ENCODE measurements at regions not wholly inside any gene's neighbourhood (a gene's known extent, or its start where the extent isn't known, plus 50 kb on each side); places are given as distances from the start of the nearest gene placed in this dataset.
"Not testable (repeated sequence)": the region's sequence is repeated elsewhere in the genome, so short reads cannot be mapped to it uniquely, and the experiment has no call there.

DNA sequence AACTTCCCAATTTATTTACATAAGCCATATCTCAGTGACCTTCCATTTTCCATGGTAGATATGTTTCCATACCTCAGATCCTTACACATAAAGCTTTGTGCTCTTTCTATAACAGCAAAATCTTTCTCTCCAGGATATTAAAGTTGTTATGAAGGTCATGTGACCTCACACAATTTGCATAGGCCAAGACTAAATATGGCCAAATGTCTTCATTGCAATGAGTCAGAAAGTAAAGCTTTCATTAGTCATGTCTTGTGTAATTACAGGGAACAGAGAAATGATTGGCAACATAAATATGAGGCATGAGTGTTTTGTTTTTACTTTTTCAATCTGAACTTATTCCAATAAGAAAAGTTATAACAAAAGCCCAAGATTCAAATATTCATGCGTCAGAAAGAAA lies 243.5 kb downstream of the ASXL3 start:
- no peak overlapping the region for H3K4me3 Mint-ChIP-seq
- no peaks in the 10 kb centered on the region for H3K27me3 Mint-ChIP-seq (ENCODE audit: low read depth)
- DNase-seq (ENCODE audit: low spot score): no peak
- no peaks in the 10 kb centered on the region for H3K36me3 Mint-ChIP-seq (ENCODE audit: low read depth)
- H3K9me3 Mint-ChIP-seq: peaks cover 18% of the 10 kb centered on the region
- no peaks in the 10 kb centered on the region for H3K4me1 Mint-ChIP-seq (ENCODE audit: low read depth)
- H3K27ac Mint-ChIP-seq: no peak overlapping the region

DNA sequence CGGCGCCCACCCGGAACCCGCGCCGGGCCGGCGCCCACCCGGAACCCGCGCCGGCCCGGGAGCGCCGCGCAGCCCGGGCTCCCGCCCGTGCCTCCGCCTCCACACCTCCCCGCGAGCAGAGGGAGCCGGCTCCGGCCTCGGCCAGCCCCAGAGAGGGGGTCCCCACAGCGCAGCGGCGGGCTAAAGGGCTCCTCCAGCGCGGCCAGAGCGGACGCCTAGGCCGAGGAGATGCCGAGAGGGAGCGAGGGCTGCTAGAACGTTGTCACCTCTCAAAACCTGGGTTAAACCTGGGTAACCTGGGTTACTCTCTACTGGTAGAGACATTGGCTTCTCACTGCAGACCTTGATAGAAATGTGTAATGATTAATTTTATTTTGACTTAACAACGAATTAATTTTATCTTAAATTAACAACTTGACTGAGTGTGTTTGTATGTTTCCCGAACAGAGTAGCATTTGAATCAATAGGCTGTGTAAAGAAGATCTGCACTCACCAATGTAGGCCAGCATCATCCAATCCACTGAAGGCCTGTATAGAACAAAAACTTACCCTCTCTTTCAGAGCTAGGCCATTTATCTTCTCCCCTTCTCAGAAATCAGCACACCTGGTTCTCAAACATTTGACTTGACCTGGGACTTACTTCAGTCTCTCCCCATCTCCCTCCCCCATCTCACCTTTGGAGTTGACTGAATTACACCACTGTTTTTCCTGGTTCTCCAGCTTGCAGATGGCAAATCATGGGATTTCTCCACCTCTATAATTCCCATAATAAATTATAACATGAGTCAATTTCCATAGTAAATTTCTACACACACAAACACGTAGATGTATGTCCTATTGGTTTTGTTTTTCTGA lies 242.7 kb downstream of the ASXL3 start:
- no peaks in the 10 kb centered on the region for H3K36me3 Mint-ChIP-seq (ENCODE audit: low read depth)

DNA sequence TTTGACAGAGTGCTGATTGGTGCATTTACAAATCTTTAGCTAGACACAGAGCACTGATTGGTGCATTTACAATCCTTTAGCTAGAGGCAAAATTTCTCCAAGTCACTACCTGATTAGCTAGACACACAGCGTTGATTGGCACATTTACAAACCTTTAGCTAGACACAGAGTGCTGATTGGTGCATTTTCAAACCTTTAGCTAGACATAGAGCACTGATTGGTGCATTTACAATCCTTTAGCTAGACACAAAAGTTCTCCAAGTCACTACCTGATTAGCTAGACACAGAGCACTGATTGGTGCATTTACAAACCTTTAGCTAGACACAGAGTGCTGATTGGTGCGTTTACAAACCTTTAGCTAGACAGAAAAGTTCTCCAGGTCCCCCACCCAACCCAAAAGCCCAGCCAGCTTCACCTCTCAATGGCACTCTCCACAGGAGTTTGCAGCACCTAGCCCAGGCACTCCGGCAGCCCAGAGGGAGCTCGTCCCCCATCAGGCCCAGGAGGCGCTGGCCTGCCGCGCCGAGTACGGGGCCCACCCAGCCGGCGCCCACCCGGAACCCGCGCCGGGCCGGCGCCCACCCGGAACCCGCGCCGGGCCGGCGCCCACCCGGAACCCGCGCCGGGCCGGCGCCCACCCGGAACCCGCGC lies 241.8 kb downstream of the ASXL3 start:
- not testable (repeated sequence) for H3K27me3 Mint-ChIP-seq (ENCODE audit: low read depth); H3K4me3 Mint-ChIP-seq

More for the DNA sequence above, 242.7 kb downstream of the ASXL3 start:
- no peak overlapping the region for H3K4me3 Mint-ChIP-seq
- DNase-seq (ENCODE audit: low spot score): no peak
- no peak overlapping the region for H3K27ac Mint-ChIP-seq
- no peaks in the 10 kb centered on the region for H3K4me1 Mint-ChIP-seq (ENCODE audit: low read depth)
- peaks cover 18% of the 10 kb centered on the region for H3K9me3 Mint-ChIP-seq
- no peaks in the 10 kb centered on the region for H3K27me3 Mint-ChIP-seq (ENCODE audit: low read depth)

DNA sequence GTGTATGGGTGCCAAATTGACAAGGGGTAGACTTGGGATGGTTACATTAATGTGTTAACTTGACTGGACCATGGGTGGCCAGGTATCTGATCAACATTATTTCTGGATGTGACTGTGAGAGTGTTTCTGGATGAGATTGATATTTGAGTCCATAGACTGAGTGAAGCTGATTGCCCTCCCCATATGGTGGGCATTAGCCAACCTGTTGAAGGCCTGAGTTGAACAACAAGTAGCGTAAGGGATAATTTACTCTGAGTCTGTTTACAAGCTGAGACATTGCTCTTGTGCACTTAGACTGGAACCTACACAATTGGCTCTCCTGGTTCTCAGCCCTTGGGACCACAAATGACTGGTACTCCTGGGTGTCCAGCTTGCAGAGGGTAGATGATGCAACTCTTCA lies 240.1 kb downstream of the ASXL3 start:
- Mint-ChIP-seq H3K9me3 (peaks cover 10% of the 10 kb centered on the region), H3K4me1 (ENCODE audit: low read depth) (no peaks in the 10 kb centered on the region), H3K4me3 (no peak overlapping the region), H3K27ac (no peak overlapping the region), H3K27me3 (ENCODE audit: low read depth) (no peaks in the 10 kb centered on the region), H3K36me3 (ENCODE audit: low read depth) (no peaks in the 10 kb centered on the region)
- no peak for DNase-seq (ENCODE audit: low spot score)

More for the DNA sequence above, 241.8 kb downstream of the ASXL3 start:
- H3K9me3 Mint-ChIP-seq: peaks cover 17% of the 10 kb centered on the region
- DNase-seq (ENCODE audit: low spot score); H3K27ac Mint-ChIP-seq; H3K36me3 Mint-ChIP-seq (ENCODE audit: low read depth); H3K4me1 Mint-ChIP-seq (ENCODE audit: low read depth): not testable (repeated sequence)

GRCh38 chr18:33817096-33817495 lies 239.1 kb downstream of the ASXL3 start:
- H3K4me3 Mint-ChIP-seq: no peak overlapping the region
- no peaks in the 10 kb centered on the region for H3K36me3 Mint-ChIP-seq (ENCODE audit: low read depth)
- H3K27ac Mint-ChIP-seq: no peak overlapping the region
- DNase-seq (ENCODE audit: low spot score): no peak
- peaks cover 10% of the 10 kb centered on the region for H3K9me3 Mint-ChIP-seq
- H3K4me1 Mint-ChIP-seq (ENCODE audit: low read depth): no peaks in the 10 kb centered on the region
- H3K27me3 Mint-ChIP-seq (ENCODE audit: low read depth): no peaks in the 10 kb centered on the region

GRCh38 chr18:33814546-33814945 lies 236.5 kb downstream of the ASXL3 start:
- H3K4me3 Mint-ChIP-seq: no peak overlapping the region
- DNase-seq (ENCODE audit: low spot score): no peak
- peaks cover 15% of the 10 kb centered on the region for H3K9me3 Mint-ChIP-seq
- H3K27ac Mint-ChIP-seq: no peak overlapping the region
- no peaks in the 10 kb centered on the region for H3K4me1 Mint-ChIP-seq (ENCODE audit: low read depth)
- no peaks in the 10 kb centered on the region for H3K36me3 Mint-ChIP-seq (ENCODE audit: low read depth)
- no peaks in the 10 kb centered on the region for H3K27me3 Mint-ChIP-seq (ENCODE audit: low read depth)

- H3K4me1 Mint-ChIP-seq (ENCODE audit: low read depth): no peaks in the 10 kb centered on the region
- H3K27ac Mint-ChIP-seq: no peak overlapping the region
- peaks cover 12% of the 10 kb centered on the region for H3K9me3 Mint-ChIP-seq
Measured at GRCh38 chr18:33812186-33812585, 234.2 kb downstream of the ASXL3 start.

GRCh38 chr18:33805592-33805991 lies 227.6 kb downstream of the ASXL3 start:
- no peaks in the 10 kb centered on the region for H3K27me3 Mint-ChIP-seq (ENCODE audit: low read depth)
- DNase-seq (ENCODE audit: low spot score): no peak
- H3K9me3 Mint-ChIP-seq: peaks cover 12% of the 10 kb centered on the region
- H3K4me1 Mint-ChIP-seq (ENCODE audit: low read depth): no peaks in the 10 kb centered on the region
- no peaks in the 10 kb centered on the region for H3K36me3 Mint-ChIP-seq (ENCODE audit: low read depth)
- no peak overlapping the region for H3K27ac Mint-ChIP-seq
- no peak overlapping the region for H3K4me3 Mint-ChIP-seq

More at GRCh38 chr18:33812186-33812585, 234.2 kb downstream of the ASXL3 start:
- Mint-ChIP-seq H3K4me3 (no peak overlapping the region), H3K36me3 (ENCODE audit: low read depth) (no peaks in the 10 kb centered on the region), H3K27me3 (ENCODE audit: low read depth) (no peaks in the 10 kb centered on the region)
- no peak for DNase-seq (ENCODE audit: low spot score)

GRCh38 chr18:33804258-33804657 lies 226.2 kb downstream of the ASXL3 start:
- DNase-seq (ENCODE audit: low spot score): no peak

GRCh38 chr18:33803636-33804035 lies 225.6 kb downstream of the ASXL3 start:
- no peaks in the 10 kb centered on the region for H3K4me1 Mint-ChIP-seq (ENCODE audit: low read depth)
- no peak for DNase-seq (ENCODE audit: low spot score)
- H3K27ac Mint-ChIP-seq: no peak overlapping the region
- H3K4me3 Mint-ChIP-seq: no peak overlapping the region
- no peaks in the 10 kb centered on the region for H3K27me3 Mint-ChIP-seq (ENCODE audit: low read depth)
- H3K36me3 Mint-ChIP-seq (ENCODE audit: low read depth): no peaks in the 10 kb centered on the region
- peaks cover 4% of the 10 kb centered on the region for H3K9me3 Mint-ChIP-seq

More at GRCh38 chr18:33804258-33804657, 226.2 kb downstream of the ASXL3 start:
- Mint-ChIP-seq H3K9me3 (peaks cover 8% of the 10 kb centered on the region), H3K4me1 (ENCODE audit: low read depth) (no peaks in the 10 kb centered on the region), H3K4me3 (no peak overlapping the region), H3K36me3 (ENCODE audit: low read depth) (no peaks in the 10 kb centered on the region), H3K27ac (no peak overlapping the region), H3K27me3 (ENCODE audit: low read depth) (no peaks in the 10 kb centered on the region)

DNA sequence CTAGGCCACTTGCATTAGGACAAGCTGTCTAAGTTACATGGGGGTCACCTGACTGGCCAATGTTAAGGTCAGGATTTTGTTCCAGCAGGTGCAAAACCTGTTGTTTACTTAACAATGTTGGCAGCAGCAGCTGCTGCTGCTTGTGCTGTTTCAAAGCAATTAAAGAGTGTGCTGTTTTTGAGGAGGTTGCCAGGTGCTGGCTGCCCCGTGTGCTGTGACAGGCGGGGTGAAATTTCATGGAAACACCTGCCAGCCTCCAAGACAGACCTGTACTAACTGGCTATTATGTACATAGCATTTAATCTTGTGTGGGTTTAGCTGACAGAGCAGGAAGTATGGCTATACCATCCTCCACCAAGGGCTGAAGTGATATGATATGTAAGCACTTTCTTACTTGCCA lies 224.9 kb downstream of the ASXL3 start:
- no peaks in the 10 kb centered on the region for H3K36me3 Mint-ChIP-seq (ENCODE audit: low read depth)
- no peak for DNase-seq (ENCODE audit: low spot score)
- no peaks in the 10 kb centered on the region for H3K4me1 Mint-ChIP-seq (ENCODE audit: low read depth)
- no peak overlapping the region for H3K27ac Mint-ChIP-seq
- no peaks in the 10 kb centered on the region for H3K27me3 Mint-ChIP-seq (ENCODE audit: low read depth)
- H3K9me3 Mint-ChIP-seq: peaks cover 4% of the 10 kb centered on the region
- no peak overlapping the region for H3K4me3 Mint-ChIP-seq

Data from T-helper 2 cell treated with Interferon-gamma antibody and Interleukin-4, amounts not matched to agents 5 μg/mL and 100 μg/mL, for 36 hours (primary cell).